ENCODE measurements at regions not wholly inside any gene's neighbourhood (a gene's known extent, or its start where the extent isn't known, plus 50 kb on each side); places are given as distances from the start of the nearest gene placed in this dataset.
"Not testable (repeated sequence)": the region's sequence is repeated elsewhere in the genome, so short reads cannot be mapped to it uniquely, and the experiment has no call there.

- not testable (repeated sequence) for TF ChIP-seq ZNF274 (IDR thresholded peaks at IDR 0.05; ENCODE audit: low read depth, low read length); YY1 (IDR thresholded peaks at IDR 0.05; ENCODE audit: insufficient read depth, insufficient read length)
Measured at GRCh38 chr20:30871127-30871526, 386.3 kb upstream of the DEFB115 start.
